ENCODE measurements at regions not wholly inside any gene's neighbourhood (a gene's known extent, or its start where the extent isn't known, plus 50 kb on each side); places are given as distances from the start of the nearest gene placed in this dataset.

GRCh38 chr12:61896436-61896835, 363.8 kb upstream of the USP15 start:
- H3K27me3 Mint-ChIP-seq (ENCODE audit: low read depth in 3 of 3) = peaks cover 0 to 3% (median 0%) of the 10 kb centered on the region in 3 donors
- no peaks in the 10 kb centered on the region for H3K36me3 Mint-ChIP-seq
- H3K4me3 ChIP-seq (replicated peaks in 1 of 3; ENCODE audit: low read depth in 2 of 3, low read length in 3 of 3) = no peak overlapping the region
- no peaks in the 10 kb centered on the region for H3K79me2 ChIP-seq (ENCODE audit: insufficient read depth, low read length)
- no peak overlapping the region for H3K27ac Mint-ChIP-seq
- H3K4me1 ChIP-seq (ENCODE audit: control insufficient read depth in 1 of 2, insufficient read depth in 2 of 2, low read length in 2 of 2) = no peaks in the 10 kb centered on the region
- no peak overlapping the region for H3K27ac ChIP-seq (ENCODE audit: low read depth in 1 of 2, low read length in 2 of 2)
- no peak for TF ChIP-seq CTCF (IDR thresholded peaks at IDR 0.05)
- peaks cover 5% of the 10 kb centered on the region for H3K4me1 Mint-ChIP-seq
- no peak overlapping the region for H3K9ac ChIP-seq (ENCODE audit: insufficient read depth, low read length, poor library complexity, severe bottlenecking)
- H2AFZ ChIP-seq (ENCODE audit: insufficient read depth, low read depth, low read length, poor library complexity, severe bottlenecking) = no peak overlapping the region
- no peak overlapping the region for H3K4me2 ChIP-seq (replicated peaks; ENCODE audit: extremely low read depth, low read length, poor library complexity, severe bottlenecking)
- H3K9me3 ChIP-seq (replicated peaks in 1 of 2; ENCODE audit: control insufficient read depth in 1 of 2, insufficient read depth in 1 of 2, low read length in 2 of 2) = peaks cover 17 to 20% of the 10 kb centered on the region in 2 donors
- no peaks in the 10 kb centered on the region for H3K27me3 ChIP-seq (ENCODE audit: control insufficient read depth in 2 of 2, insufficient read depth in 2 of 2, low read length in 2 of 2)
- intact Hi-C loops (cut with micrococcal nuclease) = no loop called here
- no peaks in the 10 kb centered on the region for H4K20me1 ChIP-seq (ENCODE audit: insufficient read depth, low read length)
- no peak overlapping the region for H3K4me3 Mint-ChIP-seq
- peaks cover 14 to 25% (median 20%) of the 10 kb centered on the region in 7 donors for H3K9me3 Mint-ChIP-seq
- H3K36me3 ChIP-seq (replicated peaks in 1 of 2; ENCODE audit: control insufficient read depth in 1 of 2, insufficient read depth in 2 of 2, low read length in 2 of 2) = no peaks in the 10 kb centered on the region
- DNase-seq = no peak

GRCh38 chr12:61902403-61902802, 357.8 kb upstream of the USP15 start:
- no peak overlapping the region for H3K27ac ChIP-seq (ENCODE audit: low read depth in 1 of 2, low read length in 2 of 2)
- intact Hi-C loops (cut with micrococcal nuclease) = no loop called here

More at GRCh38 chr12:61902403-61902802, 357.8 kb upstream of the USP15 start:
- Mint-ChIP-seq H3K9me3 (peaks cover 23 to 31% (median 26%) of the 10 kb centered on the region in 7 donors), H3K4me3 (no peak overlapping the region), H3K27me3 (ENCODE audit: low read depth in 3 of 3) (peaks cover 0 to 4% (median 0%) of the 10 kb centered on the region in 3 donors), H3K4me1 (no peaks in the 10 kb centered on the region), H3K36me3 (no peaks in the 10 kb centered on the region), H3K27ac (no peak overlapping the region)
- H3K4me3 ChIP-seq (replicated peaks in 1 of 3; ENCODE audit: low read depth in 2 of 3, low read length in 3 of 3) = no peak overlapping the region
- WGBS (ENCODE audit: insufficient coverage) = 89% methylated on average over 1 of the region's 1 CpG
- H3K27me3 ChIP-seq (ENCODE audit: control insufficient read depth in 2 of 2, insufficient read depth in 2 of 2, low read length in 2 of 2) = no peaks in the 10 kb centered on the region
- no peak overlapping the region for H2AFZ ChIP-seq (ENCODE audit: insufficient read depth, low read depth, low read length, poor library complexity, severe bottlenecking)
- H3K79me2 ChIP-seq (ENCODE audit: insufficient read depth, low read length) = no peaks in the 10 kb centered on the region
- no peak for TF ChIP-seq CTCF (IDR thresholded peaks at IDR 0.05)
- DNase-seq = no peak
- no peaks in the 10 kb centered on the region for H3K4me1 ChIP-seq (ENCODE audit: control insufficient read depth in 1 of 2, insufficient read depth in 2 of 2, low read length in 2 of 2)
- no peak overlapping the region for H3K4me2 ChIP-seq (replicated peaks; ENCODE audit: extremely low read depth, low read length, poor library complexity, severe bottlenecking)
- no peaks in the 10 kb centered on the region for H3K36me3 ChIP-seq (replicated peaks in 1 of 2; ENCODE audit: control insufficient read depth in 1 of 2, insufficient read depth in 2 of 2, low read length in 2 of 2)
- no peak overlapping the region for H3K9ac ChIP-seq (ENCODE audit: insufficient read depth, low read length, poor library complexity, severe bottlenecking)
- no peaks in the 10 kb centered on the region for H4K20me1 ChIP-seq (ENCODE audit: insufficient read depth, low read length)
- peaks cover 17 to 27% of the 10 kb centered on the region in 2 donors for H3K9me3 ChIP-seq (replicated peaks in 1 of 2; ENCODE audit: control insufficient read depth in 1 of 2, insufficient read depth in 1 of 2, low read length in 2 of 2)

Measured in CD14-positive monocyte (primary cell).